ENCODE measurements at regions not wholly inside any gene's neighbourhood (a gene's known extent, or its start where the extent isn't known, plus 50 kb on each side); places are given as distances from the start of the nearest gene placed in this dataset.

DNA sequence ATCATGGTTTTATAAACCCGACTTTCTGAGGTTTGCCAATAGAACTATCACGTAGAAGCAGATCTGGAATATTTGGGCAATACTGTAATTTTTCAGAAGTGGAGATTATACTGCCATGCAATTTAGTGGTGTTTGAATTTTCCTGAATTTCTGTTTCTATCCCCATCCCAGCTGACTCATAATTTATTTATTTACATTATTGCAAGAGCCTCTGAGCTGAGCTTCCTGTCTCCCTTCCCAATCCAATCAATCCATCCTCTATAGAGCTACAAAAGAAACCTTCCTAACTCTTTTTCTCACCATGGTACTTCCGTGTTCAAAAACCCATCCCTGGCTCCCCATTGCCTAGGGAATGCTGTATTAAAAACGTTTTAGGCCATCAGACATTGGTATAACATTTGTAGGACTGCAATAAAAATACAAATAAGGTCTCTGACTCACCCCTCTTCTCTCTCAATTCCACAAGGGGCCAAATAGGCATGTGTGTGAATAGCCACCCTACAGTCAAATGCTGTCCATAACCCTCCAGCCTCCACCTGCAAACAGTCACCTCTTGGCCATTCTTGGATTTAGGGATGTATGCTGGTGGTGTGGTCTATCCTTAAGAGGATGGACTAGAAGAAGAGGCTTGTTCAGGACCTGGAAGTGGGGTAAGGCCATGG lies 190.7 kb downstream of the CD47 start:
- no peak overlapping the region for H3K27ac ChIP-seq
- ChIA-PET CTCF (interaction anchor here (0.7 kb wide), 1 partner anchor 659 kb away, joined by 5 read pairs; no protein-coding TSS in a partner anchor), POLR2A (ENCODE audit: low non-redundant PET) (no interaction called here)
- no peak for DNase-seq (ENCODE audit: low spot score)
- TF ChIP-seq, protein P1, sequence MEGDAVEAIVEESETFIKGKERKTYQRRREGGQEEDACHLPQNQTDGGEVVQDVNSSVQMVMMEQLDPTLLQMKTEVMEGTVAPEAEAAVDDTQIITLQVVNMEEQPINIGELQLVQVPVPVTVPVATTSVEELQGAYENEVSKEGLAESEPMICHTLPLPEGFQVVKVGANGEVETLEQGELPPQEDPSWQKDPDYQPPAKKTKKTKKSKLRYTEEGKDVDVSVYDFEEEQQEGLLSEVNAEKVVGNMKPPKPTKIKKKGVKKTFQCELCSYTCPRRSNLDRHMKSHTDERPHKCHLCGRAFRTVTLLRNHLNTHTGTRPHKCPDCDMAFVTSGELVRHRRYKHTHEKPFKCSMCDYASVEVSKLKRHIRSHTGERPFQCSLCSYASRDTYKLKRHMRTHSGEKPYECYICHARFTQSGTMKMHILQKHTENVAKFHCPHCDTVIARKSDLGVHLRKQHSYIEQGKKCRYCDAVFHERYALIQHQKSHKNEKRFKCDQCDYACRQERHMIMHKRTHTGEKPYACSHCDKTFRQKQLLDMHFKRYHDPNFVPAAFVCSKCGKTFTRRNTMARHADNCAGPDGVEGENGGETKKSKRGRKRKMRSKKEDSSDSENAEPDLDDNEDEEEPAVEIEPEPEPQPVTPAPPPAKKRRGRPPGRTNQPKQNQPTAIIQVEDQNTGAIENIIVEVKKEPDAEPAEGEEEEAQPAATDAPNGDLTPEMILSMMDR (conservative IDR thresholded peaks at IDR 0.05; ENCODE audit: low read depth) = no peak

DNA sequence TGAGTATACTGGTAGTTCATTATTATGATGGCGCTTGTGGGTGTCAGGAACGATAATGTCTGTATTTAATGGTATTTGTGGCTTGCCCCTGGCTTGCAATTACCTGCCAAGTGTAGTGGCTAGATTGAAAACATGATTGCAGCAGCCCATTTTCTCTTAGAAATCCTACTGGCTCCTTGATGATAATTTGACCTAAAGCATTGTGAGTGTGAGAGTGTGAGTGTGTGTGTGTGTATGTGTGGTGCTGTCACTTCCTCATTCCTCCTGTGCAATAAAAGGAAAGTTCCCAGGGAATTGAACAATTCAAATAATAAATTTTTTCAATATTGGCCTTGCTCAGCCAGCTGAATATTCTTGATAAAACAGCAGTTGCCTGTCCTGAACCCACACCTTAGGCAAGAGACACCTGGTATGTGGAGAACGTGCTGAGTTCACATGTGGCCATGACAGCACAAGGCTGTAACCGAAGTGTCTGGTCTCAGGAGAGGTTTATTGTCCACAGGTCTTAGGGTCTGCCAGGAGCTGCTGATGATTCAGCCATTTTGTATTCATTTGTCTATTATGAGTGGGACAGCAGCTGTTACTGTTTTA lies 193.3 kb downstream of the CD47 start:
- ChIA-PET CTCF (interaction anchor here (1.8 kb wide), 1 partner anchor 30 kb away, joined by 9 read pairs; no protein-coding TSS in a partner anchor), POLR2A (ENCODE audit: low non-redundant PET) (no interaction called here)
- H3K27ac ChIP-seq = no peak overlapping the region
- no peak for DNase-seq (ENCODE audit: low spot score)
- TF ChIP-seq, protein P1 (conservative IDR thresholded peaks at IDR 0.05; ENCODE audit: low read depth) = no peak

DNA sequence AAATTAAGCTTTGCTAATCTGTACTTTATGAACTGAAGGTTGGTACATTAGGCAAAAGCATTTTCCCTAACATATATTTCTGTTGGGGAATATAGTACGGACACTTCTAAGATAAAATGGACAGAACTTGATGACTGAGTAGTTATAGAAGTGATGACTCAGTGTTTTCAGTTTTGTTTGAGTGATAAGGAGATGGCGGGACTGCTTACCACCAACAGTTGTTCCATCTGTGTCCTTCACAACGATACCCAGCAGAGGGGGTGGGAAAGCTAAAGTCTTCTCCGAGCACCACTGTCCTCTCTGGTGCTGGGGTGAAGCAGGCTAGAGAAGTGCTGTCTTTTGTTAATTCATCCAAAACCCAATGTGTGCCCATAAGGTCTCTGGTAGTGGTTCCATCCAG lies 195.8 kb downstream of the CD47 start:
- TF ChIP-seq, protein P1 (conservative IDR thresholded peaks at IDR 0.05; ENCODE audit: low read depth) = no peak
- no peak overlapping the region for H3K27ac ChIP-seq
- no peak for DNase-seq (ENCODE audit: low spot score)
- POLR2A ChIA-PET (ENCODE audit: low non-redundant PET) = no interaction called here
- CTCF ChIA-PET = no interaction called here

DNA sequence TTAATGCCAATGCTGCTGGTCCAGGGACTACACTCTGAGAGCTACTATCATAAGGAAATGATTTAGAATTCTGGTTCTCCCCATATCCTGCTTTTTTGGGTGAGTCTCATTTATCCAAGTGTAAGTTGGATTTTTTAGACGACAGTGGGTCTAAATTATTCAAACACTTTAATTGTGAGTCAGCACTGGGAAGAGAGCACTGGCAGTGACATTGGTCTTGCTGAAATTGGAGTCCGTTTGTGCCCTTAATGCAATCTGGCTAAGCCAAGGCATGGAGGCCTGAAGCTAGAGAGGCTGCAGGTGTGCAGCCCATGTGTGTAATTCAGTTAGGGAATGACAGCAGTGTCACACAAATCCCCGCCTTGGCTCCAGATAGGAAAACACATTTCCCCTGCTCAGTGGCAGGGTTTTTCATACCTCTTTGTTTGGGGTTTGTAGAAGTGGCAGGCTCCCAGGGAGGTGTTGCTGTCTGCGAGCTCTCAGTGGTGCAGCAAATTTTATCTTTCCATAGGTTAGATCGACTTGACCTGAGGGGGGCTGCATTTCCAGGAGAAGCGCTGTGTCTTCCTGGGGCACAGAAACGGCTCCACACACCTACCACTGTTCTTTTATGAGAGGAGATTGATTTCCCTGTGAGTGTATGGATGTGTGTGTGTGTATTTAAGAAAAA lies 197.7 kb downstream of the CD47 start:
- CTCF ChIA-PET = interaction anchor here (0.6 kb wide), 1 partner anchor 887 kb away, joined by 3 read pairs; no protein-coding TSS in a partner anchor
- POLR2A ChIA-PET (ENCODE audit: low non-redundant PET) = no interaction called here
- TF ChIP-seq, protein P1 (conservative IDR thresholded peaks at IDR 0.05; ENCODE audit: low read depth) = no peak
- DNase-seq (ENCODE audit: low spot score) = no peak
- H3K27ac ChIP-seq = no peak overlapping the region

DNA sequence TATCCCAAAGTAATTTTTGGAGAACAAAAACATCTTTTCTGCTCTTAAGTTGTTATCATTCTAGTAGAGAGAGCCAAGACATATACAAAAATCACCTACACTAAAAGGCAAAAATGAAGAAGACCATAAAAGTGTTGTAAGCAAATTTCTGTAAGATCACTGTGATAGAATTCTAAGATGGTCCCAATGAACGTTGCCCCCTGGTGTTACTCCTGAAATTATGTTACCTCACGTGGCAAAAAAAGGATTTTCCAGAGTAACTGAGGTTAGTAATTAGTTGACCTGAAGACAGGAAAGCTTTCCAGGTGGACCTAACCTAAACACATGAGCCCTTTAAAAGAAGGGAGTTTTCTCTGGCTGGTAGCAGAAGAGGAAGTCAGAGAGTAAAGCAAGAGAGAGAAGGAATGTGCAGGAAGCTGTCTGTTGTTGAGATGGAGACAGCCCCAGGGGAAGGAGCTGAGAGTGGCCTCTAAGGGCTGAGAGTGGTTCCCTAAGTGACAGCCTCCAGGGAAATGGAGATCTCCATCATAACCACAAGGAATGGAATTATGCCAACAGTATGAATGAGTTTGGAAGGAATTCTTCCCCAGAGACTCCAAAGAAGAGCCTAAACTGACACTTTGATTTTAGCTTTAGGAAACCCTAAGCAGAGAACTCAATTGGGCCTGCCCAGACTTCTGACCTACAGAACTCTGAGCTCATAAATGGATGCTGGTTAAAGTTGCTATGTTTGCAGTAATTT lies 205.9 kb downstream of the CD47 start:
- TF ChIP-seq, protein P1 (conservative IDR thresholded peaks at IDR 0.05; ENCODE audit: low read depth) = no peak
- CTCF ChIA-PET = interaction anchor here (0.6 kb wide), 1 partner anchor 589 kb away, joined by 7 read pairs; no protein-coding TSS in a partner anchor
- DNase-seq (ENCODE audit: low spot score) = no peak
- POLR2A ChIA-PET (ENCODE audit: low non-redundant PET) = no interaction called here
- no peak overlapping the region for H3K27ac ChIP-seq

DNA sequence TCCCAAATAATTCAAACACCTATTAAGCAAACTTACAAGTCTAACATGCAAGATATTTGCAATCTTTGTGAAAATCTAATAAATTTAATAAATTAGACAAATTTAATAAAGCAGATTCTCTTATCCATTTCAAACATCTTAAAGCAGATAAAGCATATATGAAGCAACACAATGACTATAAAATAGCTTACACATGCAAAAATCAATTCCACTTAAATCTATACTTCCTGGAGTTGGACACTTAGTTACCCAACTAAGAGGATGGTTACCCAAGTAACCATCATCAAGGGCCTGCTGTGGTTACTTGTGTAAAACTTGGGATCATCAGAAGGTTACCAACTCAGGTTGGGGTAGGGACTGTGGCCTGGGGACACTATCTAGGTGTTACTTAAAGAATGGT lies 206.8 kb downstream of the CD47 start:
- TF ChIP-seq, protein P1 (conservative IDR thresholded peaks at IDR 0.05; ENCODE audit: low read depth) = no peak
- ChIA-PET CTCF (no interaction called here), POLR2A (ENCODE audit: low non-redundant PET) (no interaction called here)
- no peak overlapping the region for H3K27ac ChIP-seq
- DNase-seq (ENCODE audit: low spot score) = no peak
